ENCODE measurements at regions not wholly inside any gene's neighbourhood (a gene's known extent, or its start where the extent isn't known, plus 50 kb on each side); places are given as distances from the start of the nearest gene placed in this dataset.

GRCh38 chr4:126595643-126596042, 1037.1 kb upstream of the INTU start:
- TF ChIP-seq, protein P1, sequence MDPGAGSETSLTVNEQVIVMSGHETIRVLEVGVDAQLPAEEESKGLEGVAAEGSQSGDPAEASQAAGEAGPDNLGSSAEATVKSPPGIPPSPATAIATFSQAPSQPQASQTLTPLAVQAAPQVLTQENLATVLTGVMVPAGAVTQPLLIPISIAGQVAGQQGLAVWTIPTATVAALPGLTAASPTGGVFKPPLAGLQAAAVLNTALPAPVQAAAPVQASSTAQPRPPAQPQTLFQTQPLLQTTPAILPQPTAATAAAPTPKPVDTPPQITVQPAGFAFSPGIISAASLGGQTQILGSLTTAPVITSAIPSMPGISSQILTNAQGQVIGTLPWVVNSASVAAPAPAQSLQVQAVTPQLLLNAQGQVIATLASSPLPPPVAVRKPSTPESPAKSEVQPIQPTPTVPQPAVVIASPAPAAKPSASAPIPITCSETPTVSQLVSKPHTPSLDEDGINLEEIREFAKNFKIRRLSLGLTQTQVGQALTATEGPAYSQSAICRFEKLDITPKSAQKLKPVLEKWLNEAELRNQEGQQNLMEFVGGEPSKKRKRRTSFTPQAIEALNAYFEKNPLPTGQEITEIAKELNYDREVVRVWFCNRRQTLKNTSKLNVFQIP (CRISPR knock-in tag; IDR thresholded peaks at IDR 0.05; ENCODE audit: borderline replicate concordance, low read depth): no peak
- TF ChIP-seq ISL1 (CRISPR knock-in tag; IDR thresholded peaks at IDR 0.05): peak; percentile 63
- TF ChIP-seq, protein P2, sequence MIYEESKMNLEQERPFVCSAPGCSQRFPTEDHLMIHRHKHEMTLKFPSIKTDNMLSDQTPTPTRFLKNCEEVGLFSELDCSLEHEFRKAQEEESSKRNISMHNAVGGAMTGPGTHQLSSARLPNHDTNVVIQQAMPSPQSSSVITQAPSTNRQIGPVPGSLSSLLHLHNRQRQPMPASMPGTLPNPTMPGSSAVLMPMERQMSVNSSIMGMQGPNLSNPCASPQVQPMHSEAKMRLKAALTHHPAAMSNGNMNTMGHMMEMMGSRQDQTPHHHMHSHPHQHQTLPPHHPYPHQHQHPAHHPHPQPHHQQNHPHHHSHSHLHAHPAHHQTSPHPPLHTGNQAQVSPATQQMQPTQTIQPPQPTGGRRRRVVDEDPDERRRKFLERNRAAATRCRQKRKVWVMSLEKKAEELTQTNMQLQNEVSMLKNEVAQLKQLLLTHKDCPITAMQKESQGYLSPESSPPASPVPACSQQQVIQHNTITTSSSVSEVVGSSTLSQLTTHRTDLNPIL (CRISPR knock-in tag; IDR thresholded peaks at IDR 0.05; ENCODE audit: low read depth): no peak
- no peak for TF ChIP-seq GLIS3 (CRISPR knock-in tag; IDR thresholded peaks at IDR 0.05)
- TF ChIP-seq ZNF70 (CRISPR knock-in tag; IDR thresholded peaks at IDR 0.05): no peak
